Activated naive CD8-positive, alpha-beta T cell (primary cell): ENCODE measurements at regions not wholly inside any gene's neighbourhood (a gene's known extent, or its start where the extent isn't known, plus 50 kb on each side); places are given as distances from the start of the nearest gene placed in this dataset.

Source experiments
- H3K27ac Mint-ChIP-seq: one replicate; pipeline ENCODE4 v1.8.0; 2021; ENCODE audit warnings: mixed read lengths
- H3K27me3 Mint-ChIP-seq: one replicate; pipeline ENCODE4 v1.8.0; 2021; ENCODE audit warnings: mixed read lengths
- H3K36me3 Mint-ChIP-seq: one replicate; pipeline ENCODE4 v1.8.0; 2021; ENCODE audit warnings: mixed read lengths
- H3K4me1 Mint-ChIP-seq: one replicate; pipeline ENCODE4 v1.8.0; 2021; ENCODE audit warnings: low read depth, mixed read lengths
- H3K4me3 Mint-ChIP-seq: one replicate; pipeline ENCODE4 v1.8.0; 2021; ENCODE audit warnings: mild to moderate bottlenecking, mixed read lengths
- H3K9me3 Mint-ChIP-seq: one replicate; pipeline ENCODE4 v1.8.0; 2021; ENCODE audit warnings: low read depth, mixed read lengths

- no peaks in the 10 kb centered on the region for H3K4me1 Mint-ChIP-seq
- H3K9me3 Mint-ChIP-seq, result no peaks in the 10 kb centered on the region
- H3K27me3 Mint-ChIP-seq, result peaks cover 2% of the 10 kb centered on the region
- no peak overlapping the region for H3K27ac Mint-ChIP-seq
- H3K36me3 Mint-ChIP-seq, result no peaks in the 10 kb centered on the region
- no peak overlapping the region for H3K4me3 Mint-ChIP-seq
Observed at GRCh38 chr6:80674669-80675068, 568.2 kb downstream of the BCKDHB start.

DNA sequence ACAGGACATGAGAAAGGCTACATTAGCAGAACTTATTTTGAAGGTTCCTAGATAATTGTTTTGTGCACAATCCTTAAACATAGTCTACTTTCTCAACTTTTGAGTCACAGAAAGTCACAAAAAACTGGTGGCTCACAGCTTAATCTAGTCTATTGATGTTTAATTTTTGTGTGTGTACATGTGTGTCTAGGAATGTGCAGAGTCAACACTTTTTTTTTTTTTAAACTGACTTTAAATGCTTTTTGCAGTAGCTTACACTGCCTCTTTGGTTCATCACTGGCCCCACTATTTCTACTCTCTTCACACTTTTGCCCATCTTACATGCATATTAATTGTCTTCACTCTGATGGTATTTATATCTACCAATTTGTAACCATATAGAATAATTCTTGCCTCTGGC lies 566.9 kb downstream of the BCKDHB start:
- Mint-ChIP-seq H3K36me3 (no peaks in the 10 kb centered on the region), H3K4me3 (no peak overlapping the region), H3K9me3 (no peaks in the 10 kb centered on the region), H3K4me1 (no peaks in the 10 kb centered on the region), H3K27me3 (peaks cover 2% of the 10 kb centered on the region), H3K27ac (no peak overlapping the region)

GRCh38 chr6:80667006-80667405 lies 560.5 kb downstream of the BCKDHB start:
- H3K4me1 Mint-ChIP-seq, result no peaks in the 10 kb centered on the region
- H3K9me3 Mint-ChIP-seq, result no peaks in the 10 kb centered on the region
- no peak overlapping the region for H3K27ac Mint-ChIP-seq
- H3K27me3 Mint-ChIP-seq, result peaks cover 2% of the 10 kb centered on the region
- H3K36me3 Mint-ChIP-seq, result no peaks in the 10 kb centered on the region
- H3K4me3 Mint-ChIP-seq, result no peak overlapping the region

- Mint-ChIP-seq H3K36me3 (no peaks in the 10 kb centered on the region), H3K9me3 (peaks cover 3% of the 10 kb centered on the region), H3K4me1 (no peaks in the 10 kb centered on the region), H3K27me3 (no peaks in the 10 kb centered on the region), H3K4me3 (no peak overlapping the region), H3K27ac (no peak overlapping the region)
Observed at GRCh38 chr6:80658926-80659325, 552.5 kb downstream of the BCKDHB start.

DNA sequence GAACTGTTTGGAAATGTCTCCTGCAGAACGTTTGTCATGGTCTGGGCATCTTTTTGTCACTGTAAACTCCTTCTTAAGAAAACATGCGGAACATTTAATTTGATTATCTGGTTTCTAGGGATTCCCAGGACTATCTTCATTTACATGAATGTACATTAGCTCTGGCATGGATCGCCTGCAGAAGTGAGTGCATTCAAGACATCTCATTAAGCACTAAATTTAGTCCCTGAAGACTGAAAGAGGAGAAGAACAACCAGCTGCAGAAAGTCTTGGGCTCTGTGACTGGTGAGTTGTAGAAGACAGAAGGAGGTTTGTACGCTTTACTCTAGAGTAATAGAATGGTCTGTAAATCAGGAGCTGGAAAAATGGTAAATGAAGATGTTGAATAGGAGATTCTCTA lies 540.7 kb downstream of the BCKDHB start:
- H3K36me3 Mint-ChIP-seq, result no peaks in the 10 kb centered on the region
- H3K27ac Mint-ChIP-seq, result no peak overlapping the region
- H3K4me1 Mint-ChIP-seq, result no peaks in the 10 kb centered on the region
- H3K4me3 Mint-ChIP-seq, result no peak overlapping the region
- H3K27me3 Mint-ChIP-seq, result no peaks in the 10 kb centered on the region
- peaks cover 4% of the 10 kb centered on the region for H3K9me3 Mint-ChIP-seq

DNA sequence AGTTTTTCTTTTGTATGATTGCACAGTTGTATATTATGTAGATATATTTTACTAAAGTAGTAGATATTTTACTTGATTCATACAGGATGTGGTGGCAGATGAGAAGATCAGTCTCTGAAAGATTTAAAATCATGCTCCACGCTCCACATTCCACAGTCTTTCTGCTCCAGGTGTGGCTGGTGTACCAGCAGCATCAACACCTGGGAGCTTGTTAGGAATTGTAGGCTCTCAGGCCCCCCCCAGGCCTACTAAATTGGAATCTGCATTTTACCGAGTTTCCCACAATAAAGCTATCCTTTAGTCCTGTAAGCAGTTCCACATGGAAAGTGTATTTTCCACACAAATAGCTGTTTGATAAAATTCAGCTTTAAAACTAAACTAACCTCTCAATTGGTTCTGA lies 537.4 kb downstream of the BCKDHB start:
- Mint-ChIP-seq H3K4me3 (no peak overlapping the region), H3K9me3 (peaks cover 4% of the 10 kb centered on the region), H3K27me3 (peaks cover 2% of the 10 kb centered on the region), H3K4me1 (no peaks in the 10 kb centered on the region), H3K36me3 (no peaks in the 10 kb centered on the region), H3K27ac (no peak overlapping the region)

- H3K9me3 Mint-ChIP-seq, result peaks cover 4% of the 10 kb centered on the region
- H3K36me3 Mint-ChIP-seq, result no peaks in the 10 kb centered on the region
- no peaks in the 10 kb centered on the region for H3K4me1 Mint-ChIP-seq
- no peak overlapping the region for H3K27ac Mint-ChIP-seq
- H3K27me3 Mint-ChIP-seq, result peaks cover 2% of the 10 kb centered on the region
- no peak overlapping the region for H3K4me3 Mint-ChIP-seq
Observed at GRCh38 chr6:80642452-80642851, 536.0 kb downstream of the BCKDHB start.

DNA sequence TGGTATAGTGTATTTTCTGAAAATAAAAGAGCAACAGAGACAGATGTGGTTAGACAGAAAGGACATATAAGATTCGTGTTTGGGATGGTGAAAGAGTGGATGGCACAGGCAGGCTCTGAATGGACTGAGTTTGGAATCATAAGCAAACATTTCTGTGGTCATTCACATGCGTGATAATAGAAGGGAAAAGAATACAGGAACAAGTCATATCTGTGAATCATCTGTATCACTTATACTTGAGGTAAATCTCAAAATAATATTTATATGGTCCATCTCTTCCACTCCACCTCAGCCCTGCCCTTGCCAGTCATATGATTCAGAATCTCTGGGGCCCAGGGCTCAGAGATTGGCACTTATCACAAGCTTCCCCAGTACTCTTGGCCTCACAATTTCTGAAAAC lies 535.1 kb downstream of the BCKDHB start:
- Mint-ChIP-seq H3K27ac (no peak overlapping the region), H3K4me3 (no peak overlapping the region), H3K27me3 (peaks cover 2% of the 10 kb centered on the region), H3K4me1 (no peaks in the 10 kb centered on the region), H3K36me3 (no peaks in the 10 kb centered on the region), H3K9me3 (peaks cover 4% of the 10 kb centered on the region)

DNA sequence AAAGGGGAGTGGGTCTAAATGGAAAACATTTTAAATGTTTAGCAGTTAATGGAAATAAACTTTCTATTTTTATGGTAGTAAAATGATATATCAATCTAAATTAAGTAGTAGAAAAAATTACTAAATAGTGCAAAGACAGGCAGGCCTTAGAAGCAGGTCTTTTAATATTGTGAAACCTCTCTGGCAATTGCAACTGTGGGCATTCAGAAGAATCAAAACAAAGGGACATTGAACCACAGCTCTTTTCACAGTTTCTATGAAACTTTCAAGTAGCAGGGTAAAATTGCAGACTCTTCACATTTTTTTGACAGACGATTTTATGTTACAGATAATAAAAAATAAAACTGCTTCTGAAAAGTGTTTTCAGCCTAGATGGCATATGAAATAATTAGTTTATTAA lies 533.7 kb downstream of the BCKDHB start:
- Mint-ChIP-seq H3K27me3 (peaks cover 4% of the 10 kb centered on the region), H3K4me1 (no peaks in the 10 kb centered on the region), H3K36me3 (no peaks in the 10 kb centered on the region), H3K9me3 (peaks cover under 1% of the 10 kb centered on the region), H3K27ac (no peak overlapping the region), H3K4me3 (no peak overlapping the region)

- Mint-ChIP-seq H3K4me3 (no peak overlapping the region), H3K4me1 (no peaks in the 10 kb centered on the region), H3K27ac (no peak overlapping the region), H3K27me3 (peaks cover 4% of the 10 kb centered on the region), H3K9me3 (no peaks in the 10 kb centered on the region), H3K36me3 (no peaks in the 10 kb centered on the region)
Observed at GRCh38 chr6:80639181-80639629, 532.7 kb downstream of the BCKDHB start.

GRCh38 chr6:80638213-80639055 lies 532.0 kb downstream of the BCKDHB start:
- Mint-ChIP-seq H3K36me3 (no peaks in the 10 kb centered on the region), H3K4me3 (no peak overlapping the region), H3K27ac (no peak overlapping the region), H3K9me3 (no peaks in the 10 kb centered on the region), H3K27me3 (peaks cover 4% of the 10 kb centered on the region), H3K4me1 (no peaks in the 10 kb centered on the region)

DNA sequence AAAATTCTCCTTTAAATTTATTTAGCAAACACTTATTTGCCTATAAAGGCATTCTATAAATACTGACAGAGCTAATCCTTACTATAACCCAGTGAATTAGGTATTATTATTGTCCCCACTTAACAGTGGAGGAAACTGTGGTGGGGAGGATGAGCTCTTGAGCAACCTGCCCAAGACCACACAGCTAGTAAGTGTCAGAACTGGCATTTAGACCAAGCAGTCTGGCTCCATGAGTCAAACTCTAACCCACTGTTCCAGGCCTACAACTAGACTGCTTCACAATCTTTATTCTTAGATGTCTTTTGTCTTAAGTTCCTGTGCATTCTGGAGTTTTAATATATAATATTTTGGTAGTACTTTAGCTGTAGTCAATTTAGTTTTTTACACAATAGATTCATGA lies 530.8 kb downstream of the BCKDHB start:
- no peak overlapping the region for H3K27ac Mint-ChIP-seq
- H3K9me3 Mint-ChIP-seq, result no peaks in the 10 kb centered on the region
- H3K36me3 Mint-ChIP-seq, result no peaks in the 10 kb centered on the region
- peaks cover 4% of the 10 kb centered on the region for H3K27me3 Mint-ChIP-seq
- no peaks in the 10 kb centered on the region for H3K4me1 Mint-ChIP-seq
- H3K4me3 Mint-ChIP-seq, result no peak overlapping the region

- no peaks in the 10 kb centered on the region for H3K4me1 Mint-ChIP-seq
- peaks cover 2% of the 10 kb centered on the region for H3K27me3 Mint-ChIP-seq
- H3K4me3 Mint-ChIP-seq, result no peak overlapping the region
- no peaks in the 10 kb centered on the region for H3K9me3 Mint-ChIP-seq
- no peaks in the 10 kb centered on the region for H3K36me3 Mint-ChIP-seq
- H3K27ac Mint-ChIP-seq, result no peak overlapping the region
Observed at GRCh38 chr6:80636689-80637088, 530.2 kb downstream of the BCKDHB start.

- H3K36me3 Mint-ChIP-seq, result no peaks in the 10 kb centered on the region
- H3K27ac Mint-ChIP-seq, result no peak overlapping the region
- peaks cover 2% of the 10 kb centered on the region for H3K27me3 Mint-ChIP-seq
- H3K4me1 Mint-ChIP-seq, result no peaks in the 10 kb centered on the region
- H3K9me3 Mint-ChIP-seq, result peaks cover 3% of the 10 kb centered on the region
- H3K4me3 Mint-ChIP-seq, result no peak overlapping the region
Observed at GRCh38 chr6:80633412-80633811, 526.9 kb downstream of the BCKDHB start.

- Mint-ChIP-seq H3K36me3 (no peaks in the 10 kb centered on the region), H3K27me3 (peaks cover 2% of the 10 kb centered on the region), H3K27ac (no peak overlapping the region), H3K4me1 (no peaks in the 10 kb centered on the region), H3K4me3 (no peak overlapping the region), H3K9me3 (peaks cover 14% of the 10 kb centered on the region)
Observed at GRCh38 chr6:80625405-80625804, 518.9 kb downstream of the BCKDHB start.
